Endodermal cell (in vitro differentiated cells): ENCODE measurements at regions not wholly inside any gene's neighbourhood (a gene's known extent, or its start where the extent isn't known, plus 50 kb on each side); places are given as distances from the start of the nearest gene placed in this dataset.

Source experiments
- DNase-seq: peaks from one replicate; pipeline ENCODE4 v3.0.0-alpha.2; 2017
- H3K27ac ChIP-seq: 2 replicates; pipeline ENCODE4 v1.5.1; 2013; ENCODE audit warnings: mild to moderate bottlenecking, low read depth, low read length, moderate library complexity
- H3K27me3 ChIP-seq: 2 replicates; pipeline ENCODE4 v1.6.1; 2013; ENCODE audit warnings: mild to moderate bottlenecking, low read length, moderate library complexity; ENCODE audit not compliant: insufficient read depth, control insufficient read depth, poor library complexity, severe bottlenecking
- H3K36me3 ChIP-seq: 2 replicates; pipeline ENCODE4 v1.7.0; 2013; ENCODE audit warnings: mild to moderate bottlenecking, low read length, moderate library complexity; ENCODE audit not compliant: control insufficient read depth, insufficient read depth
- H3K4me1 ChIP-seq: one replicate; pipeline ENCODE4 v1.7.0; 2013; ENCODE audit warnings: low read length; ENCODE audit not compliant: control insufficient read depth, insufficient read depth
- H3K4me3 ChIP-seq: 2 replicates; pipeline ENCODE4 v1.5.1; 2013; ENCODE audit warnings: mild to moderate bottlenecking, low read length, moderate library complexity
- H3K9ac ChIP-seq: 2 replicates; pipeline ENCODE4 v1.6.1; 2013; ENCODE audit warnings: mild to moderate bottlenecking, low read length, moderate library complexity; ENCODE audit not compliant: poor library complexity, severe bottlenecking; ENCODE audit errors: extremely low read depth
- H3K9me3 ChIP-seq: 2 replicates; pipeline ENCODE4 v1.6.1; 2013; ENCODE audit warnings: mild to moderate bottlenecking, low read length, moderate library complexity; ENCODE audit not compliant: control insufficient read depth
- H3K27ac Mint-ChIP-seq: 2 replicates; pipeline ENCODE4 v1.8.0; 2020; ENCODE audit warnings: mixed read lengths
- H3K27me3 Mint-ChIP-seq: 2 replicates; pipeline ENCODE4 v1.8.0; 2021; ENCODE audit warnings: mild to moderate bottlenecking, mixed read lengths; ENCODE audit not compliant: insufficient read depth
- H3K36me3 Mint-ChIP-seq: 2 replicates; pipeline ENCODE4 v1.8.0; 2020; ENCODE audit warnings: low read depth, mixed read lengths
- H3K4me1 Mint-ChIP-seq: 2 replicates; pipeline ENCODE4 v1.8.0; 2020; ENCODE audit warnings: mixed read lengths
- H3K4me3 Mint-ChIP-seq: 2 replicates; pipeline ENCODE4 v1.8.0; 2020; ENCODE audit warnings: mild to moderate bottlenecking, moderate library complexity, mixed read lengths
- H3K9me3 Mint-ChIP-seq: 2 replicates; pipeline ENCODE4 v1.8.0; 2020; ENCODE audit warnings: mild to moderate bottlenecking, mixed read lengths
- CTCF ChIP-seq: fragments of 200-600 bp; sonication (generic); conservative IDR thresholded peaks from 2 replicates; pipeline ENCODE4 v1.5.0; 2021; ENCODE audit warnings: antibody characterized with exemption, mild to moderate bottlenecking
- WGBS, 2 experiments: methylation state at CpG; one replicate each; pipeline versions ENCODE4 v1.1.5 to v1.1.7; 2013; ENCODE audit warnings: missing lambda C conversion rate in 2 of 2, mixed read lengths in 1 of 2; ENCODE audit not compliant: insufficient coverage in 1 of 2, insufficient read length in 1 of 2; 5-methylcytosine and 5-hydroxymethylcytosine counted together

- no peaks in the 10 kb centered on the region for H3K27me3 Mint-ChIP-seq
- H3K27ac ChIP-seq, result no peak overlapping the region
- peaks cover 20% of the 10 kb centered on the region for H3K9me3 Mint-ChIP-seq
- H3K9ac ChIP-seq, result no peak overlapping the region
- H3K4me3 ChIP-seq, result no peak overlapping the region
- TF ChIP-seq CTCF, result no peak
- H3K9me3 ChIP-seq, result peaks cover 26% of the 10 kb centered on the region
- peaks cover 7% of the 10 kb centered on the region for H3K36me3 Mint-ChIP-seq
- no peaks in the 10 kb centered on the region for H3K4me1 Mint-ChIP-seq
- no peaks in the 10 kb centered on the region for H3K27me3 ChIP-seq
- H3K4me3 Mint-ChIP-seq, result no peak overlapping the region
- 73% methylated on average over 2 of the region's 2 CpGs; no CpG with 5 or more reads in 1 of the 2 experiments for WGBS, 2 experiments
- no peak for DNase-seq
- H3K27ac Mint-ChIP-seq, result no peak overlapping the region
- H3K4me1 ChIP-seq, result no peaks in the 10 kb centered on the region
- no peaks in the 10 kb centered on the region for H3K36me3 ChIP-seq
These were observed 574.4 kb upstream of the KLHL29 start for GRCh38 chr2:22810602-22811001.

GRCh38 chr2:22812065-22812680 is 572.8 kb upstream of the KLHL29 start:
- no peaks in the 10 kb centered on the region for H3K27me3 Mint-ChIP-seq
- DNase-seq, result no peak
- Histone ChIP-seq H3K4me1 (no peaks in the 10 kb centered on the region), H3K9me3 (peaks cover 11% of the 10 kb centered on the region), H3K9ac (no peak overlapping the region), H3K27me3 (no peaks in the 10 kb centered on the region), H3K36me3 (no peaks in the 10 kb centered on the region), H3K27ac (no peak overlapping the region), H3K4me3 (no peak overlapping the region)
- H3K27ac Mint-ChIP-seq, result no peak overlapping the region
- peaks cover 4% of the 10 kb centered on the region for H3K9me3 Mint-ChIP-seq
- H3K4me3 Mint-ChIP-seq, result no peak overlapping the region
- H3K36me3 Mint-ChIP-seq, result no peaks in the 10 kb centered on the region
- no peaks in the 10 kb centered on the region for H3K4me1 Mint-ChIP-seq
- TF ChIP-seq CTCF, result no peak
- WGBS, 2 experiments, result 96% methylated on average over 2 of the region's 2 CpGs; no CpG with 5 or more reads in 1 of the 2 experiments

- H3K27ac Mint-ChIP-seq, result no peak overlapping the region
- no peaks in the 10 kb centered on the region for H3K36me3 ChIP-seq
- DNase-seq, result no peak
- no peaks in the 10 kb centered on the region for H3K36me3 Mint-ChIP-seq
- no peaks in the 10 kb centered on the region for H3K9me3 ChIP-seq
- no peaks in the 10 kb centered on the region for H3K27me3 ChIP-seq
- H3K4me1 Mint-ChIP-seq, result no peaks in the 10 kb centered on the region
- H3K9ac ChIP-seq, result no peak overlapping the region
- WGBS, 2 experiments, result 82 to 87% methylated on average over 3 to 4 of the region's 4 CpGs
- no peak overlapping the region for H3K4me3 ChIP-seq
- no peaks in the 10 kb centered on the region for H3K4me1 ChIP-seq
- no peak for TF ChIP-seq CTCF
- H3K27ac ChIP-seq, result no peak overlapping the region
- H3K4me3 Mint-ChIP-seq, result no peak overlapping the region
- no peaks in the 10 kb centered on the region for H3K9me3 Mint-ChIP-seq
- H3K27me3 Mint-ChIP-seq, result no peaks in the 10 kb centered on the region
These were observed 567.8 kb upstream of the KLHL29 start for GRCh38 chr2:22817197-22817596.
